ENCODE measurements at regions not wholly inside any gene's neighbourhood (a gene's known extent, or its start where the extent isn't known, plus 50 kb on each side); places are given as distances from the start of the nearest gene placed in this dataset.

- Mint-ChIP-seq H3K9me3 (no peaks in the 10 kb centered on the region), H3K4me3 (no peak overlapping the region), H3K4me1 (peaks cover 6% of the 10 kb centered on the region), H3K36me3 (no peaks in the 10 kb centered on the region), H3K27ac (no peak overlapping the region)
- ATAC-seq (no peak), DNase-seq (ENCODE audit: low spot score in 2 of 2) (no peak)
These were observed 56.3 kb upstream of the AFF3 start for GRCh38 chr2:100198461-100199230.

- ATAC-seq (no peak), DNase-seq (ENCODE audit: low spot score in 2 of 2) (no peak)
- Mint-ChIP-seq H3K4me1 (peaks cover 6% of the 10 kb centered on the region), H3K27ac (no peak overlapping the region), H3K9me3 (no peaks in the 10 kb centered on the region), H3K36me3 (no peaks in the 10 kb centered on the region), H3K4me3 (no peak overlapping the region)
These were observed 55.3 kb upstream of the AFF3 start for GRCh38 chr2:100197631-100198153.

GRCh38 chr2:100196786-100197494 lies 54.5 kb upstream of the AFF3 start:
- ATAC-seq (no peak), DNase-seq (ENCODE audit: low spot score in 2 of 2) (no peak)
- Mint-ChIP-seq H3K4me1 (peaks cover 3% of the 10 kb centered on the region), H3K4me3 (no peak overlapping the region), H3K36me3 (no peaks in the 10 kb centered on the region), H3K9me3 (no peaks in the 10 kb centered on the region), H3K27ac (no peak overlapping the region)

GRCh38 chr2:100195942-100196341 lies 53.6 kb upstream of the AFF3 start:
- H3K4me1 Mint-ChIP-seq, result no peaks in the 10 kb centered on the region
- no peak for ATAC-seq
- H3K27ac Mint-ChIP-seq, result no peak overlapping the region
- H3K4me3 Mint-ChIP-seq, result no peak overlapping the region
- H3K9me3 Mint-ChIP-seq, result no peaks in the 10 kb centered on the region
- H3K36me3 Mint-ChIP-seq, result no peaks in the 10 kb centered on the region
- DNase-seq (ENCODE audit: low spot score in 2 of 2), result no peak

- Mint-ChIP-seq H3K9me3 (no peaks in the 10 kb centered on the region), H3K27ac (no peak overlapping the region), H3K36me3 (no peaks in the 10 kb centered on the region), H3K4me3 (no peak overlapping the region), H3K4me1 (no peaks in the 10 kb centered on the region)
- ATAC-seq (no peak), DNase-seq (ENCODE audit: low spot score in 2 of 2) (no peak)
These were observed 52.6 kb upstream of the AFF3 start for GRCh38 chr2:100194951-100195350.

GRCh38 chr2:100193291-100193710 lies 50.9 kb upstream of the AFF3 start:
- H3K4me1 Mint-ChIP-seq, result no peaks in the 10 kb centered on the region
- ATAC-seq, result no peak
- H3K27ac Mint-ChIP-seq, result no peak overlapping the region
- no peaks in the 10 kb centered on the region for H3K9me3 Mint-ChIP-seq
- no peak overlapping the region for H3K4me3 Mint-ChIP-seq
- DNase-seq (ENCODE audit: low spot score in 2 of 2), result no peak
- no peaks in the 10 kb centered on the region for H3K36me3 Mint-ChIP-seq

- Mint-ChIP-seq H3K9me3 (no peaks in the 10 kb centered on the region), H3K4me1 (no peaks in the 10 kb centered on the region), H3K36me3 (no peaks in the 10 kb centered on the region), H3K4me3 (no peak overlapping the region), H3K27ac (no peak overlapping the region)
- ATAC-seq (no peak), DNase-seq (ENCODE audit: low spot score in 2 of 2) (no peak)
These were observed 50.4 kb upstream of the AFF3 start for GRCh38 chr2:100192825-100193224.

- Mint-ChIP-seq H3K4me1 (no peaks in the 10 kb centered on the region), H3K4me3 (no peak overlapping the region), H3K36me3 (no peaks in the 10 kb centered on the region), H3K9me3 (no peaks in the 10 kb centered on the region), H3K27ac (no peak overlapping the region)
- DNase-seq (ENCODE audit: low spot score in 2 of 2) (no peak), ATAC-seq (no peak)
These were observed 49.9 kb upstream of the AFF3 start for GRCh38 chr2:100192300-100192699.
